ENCODE measurements at regions not wholly inside any gene's neighbourhood (a gene's known extent, or its start where the extent isn't known, plus 50 kb on each side); places are given as distances from the start of the nearest gene placed in this dataset.

DNA sequence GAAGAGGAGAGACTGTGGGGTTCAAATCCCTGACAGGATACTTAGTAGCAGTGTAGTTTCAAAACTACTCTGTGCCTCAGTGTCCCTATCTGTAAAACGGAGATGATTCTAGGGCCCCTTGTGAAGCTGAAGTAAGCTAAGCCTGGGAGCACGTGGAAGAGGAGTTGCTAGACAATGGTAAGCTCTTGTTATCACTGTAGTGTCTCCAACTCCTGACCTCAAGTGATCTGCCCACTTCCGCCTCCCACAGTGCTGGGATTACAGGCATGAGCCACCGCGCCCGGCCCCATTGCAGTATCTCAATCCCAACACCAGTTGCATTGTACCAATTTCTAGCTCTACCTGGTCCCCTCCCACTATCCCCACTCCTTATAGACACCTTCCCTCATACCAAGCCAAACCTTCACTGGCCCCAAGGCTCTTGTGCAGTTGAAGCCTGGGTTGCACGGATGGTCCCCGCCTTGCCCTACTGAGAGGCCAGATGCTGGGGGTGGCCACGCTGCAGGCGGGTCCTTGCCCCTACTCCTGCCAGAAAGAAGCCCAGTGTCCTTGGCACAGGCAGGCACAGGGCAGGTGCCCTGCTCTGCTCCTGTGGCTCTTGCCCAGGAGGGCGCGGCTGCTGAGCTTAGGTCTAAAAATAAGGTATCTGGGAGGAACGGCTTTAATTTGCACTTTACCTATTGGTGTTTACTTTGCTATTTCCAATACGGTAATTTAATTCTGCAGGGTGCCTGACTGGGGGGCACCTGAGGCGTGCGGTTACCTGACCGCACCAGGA is 118.1 kb downstream of the VEGFA start:
- H3K9me3 Mint-ChIP-seq (ENCODE audit: unreplicated experiment), result no peaks in the 10 kb centered on the region
- peaks cover 13% of the 10 kb centered on the region for H3K27me3 Mint-ChIP-seq (ENCODE audit: insufficient read depth, unreplicated experiment)
- intact Hi-C loops (cut with micrococcal nuclease), result no loop called here
- TF ChIP-seq, protein P1, sequence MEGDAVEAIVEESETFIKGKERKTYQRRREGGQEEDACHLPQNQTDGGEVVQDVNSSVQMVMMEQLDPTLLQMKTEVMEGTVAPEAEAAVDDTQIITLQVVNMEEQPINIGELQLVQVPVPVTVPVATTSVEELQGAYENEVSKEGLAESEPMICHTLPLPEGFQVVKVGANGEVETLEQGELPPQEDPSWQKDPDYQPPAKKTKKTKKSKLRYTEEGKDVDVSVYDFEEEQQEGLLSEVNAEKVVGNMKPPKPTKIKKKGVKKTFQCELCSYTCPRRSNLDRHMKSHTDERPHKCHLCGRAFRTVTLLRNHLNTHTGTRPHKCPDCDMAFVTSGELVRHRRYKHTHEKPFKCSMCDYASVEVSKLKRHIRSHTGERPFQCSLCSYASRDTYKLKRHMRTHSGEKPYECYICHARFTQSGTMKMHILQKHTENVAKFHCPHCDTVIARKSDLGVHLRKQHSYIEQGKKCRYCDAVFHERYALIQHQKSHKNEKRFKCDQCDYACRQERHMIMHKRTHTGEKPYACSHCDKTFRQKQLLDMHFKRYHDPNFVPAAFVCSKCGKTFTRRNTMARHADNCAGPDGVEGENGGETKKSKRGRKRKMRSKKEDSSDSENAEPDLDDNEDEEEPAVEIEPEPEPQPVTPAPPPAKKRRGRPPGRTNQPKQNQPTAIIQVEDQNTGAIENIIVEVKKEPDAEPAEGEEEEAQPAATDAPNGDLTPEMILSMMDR (IDR thresholded peaks at IDR 0.05; ENCODE audit: unreplicated experiment), result no peak
- ChIA-PET POLR2A (no interaction called here), CTCF (interaction anchor here (1.4 kb wide), 1 partner anchor 190 kb away, joined by 4 read pairs; no protein-coding TSS in a partner anchor)
- H3K4me1 Mint-ChIP-seq (ENCODE audit: insufficient read depth, unreplicated experiment), result no peaks in the 10 kb centered on the region
- no peak for DNase-seq (ENCODE audit: unreplicated experiment)
- no TSS peak for BruUV-seq (replicated peaks)
- H3K36me3 Mint-ChIP-seq (ENCODE audit: insufficient read depth, unreplicated experiment), result peaks cover 6% of the 10 kb centered on the region
- H3K4me3 Mint-ChIP-seq (ENCODE audit: unreplicated experiment), result no peak overlapping the region
- H3K27ac Mint-ChIP-seq (ENCODE audit: low read depth, unreplicated experiment), result no peak overlapping the region

DNA sequence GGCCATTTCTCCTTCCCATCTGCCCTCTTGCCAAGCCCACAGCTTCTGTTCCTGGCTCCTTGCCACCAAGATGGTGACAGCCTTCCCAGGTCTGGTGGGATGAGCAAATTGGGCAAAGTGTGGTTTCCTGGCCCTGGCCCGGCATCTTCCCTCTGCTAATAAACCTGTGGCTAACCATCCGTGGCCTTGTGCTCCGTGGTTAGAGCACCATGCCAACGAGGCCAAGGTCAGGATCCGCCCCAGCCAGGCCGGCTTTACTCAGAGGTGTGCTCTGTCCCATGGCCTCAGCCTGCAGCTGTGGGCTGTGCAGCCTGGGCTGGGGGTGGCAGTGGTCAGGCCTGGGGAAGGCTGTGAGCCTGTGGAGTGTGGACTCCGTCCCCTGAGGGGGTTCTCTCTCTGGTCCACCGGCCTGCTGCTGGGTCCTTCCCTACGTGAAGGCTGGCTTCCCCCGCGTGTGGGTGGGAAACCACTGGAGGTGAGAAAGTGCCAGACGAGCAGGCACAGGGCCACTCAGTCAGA is 117.4 kb downstream of the VEGFA start:
- H3K4me3 Mint-ChIP-seq (ENCODE audit: unreplicated experiment), result no peak overlapping the region
- ChIA-PET CTCF (interaction anchor here (1.4 kb wide), 1 partner anchor 191 kb away, joined by 4 read pairs; no protein-coding TSS in a partner anchor), POLR2A (interaction anchor here (0.7 kb wide), 1 partner anchor 112 kb away, joined by 3 read pairs; no protein-coding TSS in a partner anchor)
- no peak overlapping the region for H3K27ac Mint-ChIP-seq (ENCODE audit: low read depth, unreplicated experiment)
- intact Hi-C loops (cut with micrococcal nuclease), result no loop called here
- H3K36me3 Mint-ChIP-seq (ENCODE audit: insufficient read depth, unreplicated experiment), result peaks cover 6% of the 10 kb centered on the region
- no peaks in the 10 kb centered on the region for H3K4me1 Mint-ChIP-seq (ENCODE audit: insufficient read depth, unreplicated experiment)
- no peaks in the 10 kb centered on the region for H3K9me3 Mint-ChIP-seq (ENCODE audit: unreplicated experiment)
- BruUV-seq (replicated peaks), result no TSS peak
- DNase-seq (ENCODE audit: unreplicated experiment), result no peak
- TF ChIP-seq, protein P1 (IDR thresholded peaks at IDR 0.05; ENCODE audit: unreplicated experiment), result no peak
- peaks cover 13% of the 10 kb centered on the region for H3K27me3 Mint-ChIP-seq (ENCODE audit: insufficient read depth, unreplicated experiment)

DNA sequence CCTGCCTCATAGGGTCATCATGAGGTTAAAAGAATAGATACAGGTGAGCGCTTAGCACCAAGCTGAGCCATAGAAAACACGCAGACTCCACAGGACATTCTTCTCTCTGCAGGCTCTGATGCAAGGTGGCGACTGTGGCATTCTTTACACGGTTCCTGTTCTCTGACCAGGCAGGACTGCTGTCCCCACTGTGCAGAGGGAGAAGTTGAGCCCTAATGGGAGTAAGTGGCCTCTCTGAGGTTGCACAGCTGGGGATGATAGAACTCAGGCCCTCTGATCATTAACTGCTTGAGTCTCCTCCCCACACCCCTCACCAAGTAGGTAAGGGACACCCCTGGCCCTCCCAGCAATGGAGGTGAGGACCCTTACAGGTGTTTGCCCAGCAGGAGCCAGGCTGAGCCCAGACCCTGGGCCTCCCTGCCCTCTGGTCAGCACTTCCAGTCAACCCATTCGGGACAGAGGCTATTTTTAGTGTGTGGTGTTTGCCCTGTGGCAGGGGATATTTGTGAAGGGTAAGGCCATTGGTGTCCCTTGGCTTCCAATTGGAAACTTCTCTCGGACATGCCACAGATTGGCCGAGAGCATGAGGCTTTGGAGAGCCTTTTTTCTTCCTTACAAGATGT is 116.8 kb downstream of the VEGFA start:
- no peaks in the 10 kb centered on the region for H3K4me1 Mint-ChIP-seq (ENCODE audit: insufficient read depth, unreplicated experiment)
- POLR2A ChIA-PET, result interaction anchor here (0.7 kb wide), 1 partner anchor 112 kb away, joined by 3 read pairs; no protein-coding TSS in a partner anchor
- no TSS peak for BruUV-seq (replicated peaks)
- CTCF ChIA-PET, result no interaction called here
- intact Hi-C loops (cut with micrococcal nuclease), result no loop called here
- peaks cover 13% of the 10 kb centered on the region for H3K27me3 Mint-ChIP-seq (ENCODE audit: insufficient read depth, unreplicated experiment)
- TF ChIP-seq, protein P1 (IDR thresholded peaks at IDR 0.05; ENCODE audit: unreplicated experiment), result no peak
- no peaks in the 10 kb centered on the region for H3K9me3 Mint-ChIP-seq (ENCODE audit: unreplicated experiment)
- H3K4me3 Mint-ChIP-seq (ENCODE audit: unreplicated experiment), result no peak overlapping the region
- DNase-seq (ENCODE audit: unreplicated experiment), result no peak
- H3K36me3 Mint-ChIP-seq (ENCODE audit: insufficient read depth, unreplicated experiment), result peaks cover 6% of the 10 kb centered on the region
- H3K27ac Mint-ChIP-seq (ENCODE audit: low read depth, unreplicated experiment), result no peak overlapping the region

DNA sequence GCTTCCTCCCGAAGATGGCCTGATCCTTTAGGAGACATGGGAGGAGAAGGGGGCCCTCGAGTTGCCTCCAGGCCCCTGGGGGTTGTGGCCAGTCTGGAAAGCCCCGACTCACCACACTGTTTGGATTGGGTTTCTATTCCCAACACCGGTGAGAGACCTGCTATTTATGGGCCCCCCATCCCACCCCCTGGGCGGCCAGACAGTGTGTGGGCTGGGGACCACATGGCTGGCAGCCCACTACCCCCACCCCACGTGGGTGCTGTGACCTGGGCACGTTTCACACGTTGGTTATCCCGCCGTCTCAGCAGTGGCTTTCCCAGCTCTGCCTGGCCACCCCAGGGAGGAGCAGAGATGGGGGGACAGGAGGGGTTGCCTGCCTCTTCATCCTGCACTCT is 116.1 kb downstream of the VEGFA start:
- POLR2A ChIA-PET, result no interaction called here
- intact Hi-C loops (cut with micrococcal nuclease), result no loop called here
- Mint-ChIP-seq H3K4me1 (ENCODE audit: insufficient read depth, unreplicated experiment) (no peaks in the 10 kb centered on the region), H3K9me3 (ENCODE audit: unreplicated experiment) (no peaks in the 10 kb centered on the region), H3K4me3 (ENCODE audit: unreplicated experiment) (no peak overlapping the region), H3K36me3 (ENCODE audit: insufficient read depth, unreplicated experiment) (peaks cover 6% of the 10 kb centered on the region), H3K27me3 (ENCODE audit: insufficient read depth, unreplicated experiment) (peaks cover 7% of the 10 kb centered on the region), H3K27ac (ENCODE audit: low read depth, unreplicated experiment) (no peak overlapping the region)
- CTCF ChIA-PET, result no interaction called here
- no peak for DNase-seq (ENCODE audit: unreplicated experiment)
- TF ChIP-seq, protein P1 (IDR thresholded peaks at IDR 0.05; ENCODE audit: unreplicated experiment), result no peak
- BruUV-seq (replicated peaks), result no TSS peak

Measured in MCF 10A (cell line).